ENCODE measurements at regions not wholly inside any gene's neighbourhood (a gene's known extent, or its start where the extent isn't known, plus 50 kb on each side); places are given as distances from the start of the nearest gene placed in this dataset.

DNA sequence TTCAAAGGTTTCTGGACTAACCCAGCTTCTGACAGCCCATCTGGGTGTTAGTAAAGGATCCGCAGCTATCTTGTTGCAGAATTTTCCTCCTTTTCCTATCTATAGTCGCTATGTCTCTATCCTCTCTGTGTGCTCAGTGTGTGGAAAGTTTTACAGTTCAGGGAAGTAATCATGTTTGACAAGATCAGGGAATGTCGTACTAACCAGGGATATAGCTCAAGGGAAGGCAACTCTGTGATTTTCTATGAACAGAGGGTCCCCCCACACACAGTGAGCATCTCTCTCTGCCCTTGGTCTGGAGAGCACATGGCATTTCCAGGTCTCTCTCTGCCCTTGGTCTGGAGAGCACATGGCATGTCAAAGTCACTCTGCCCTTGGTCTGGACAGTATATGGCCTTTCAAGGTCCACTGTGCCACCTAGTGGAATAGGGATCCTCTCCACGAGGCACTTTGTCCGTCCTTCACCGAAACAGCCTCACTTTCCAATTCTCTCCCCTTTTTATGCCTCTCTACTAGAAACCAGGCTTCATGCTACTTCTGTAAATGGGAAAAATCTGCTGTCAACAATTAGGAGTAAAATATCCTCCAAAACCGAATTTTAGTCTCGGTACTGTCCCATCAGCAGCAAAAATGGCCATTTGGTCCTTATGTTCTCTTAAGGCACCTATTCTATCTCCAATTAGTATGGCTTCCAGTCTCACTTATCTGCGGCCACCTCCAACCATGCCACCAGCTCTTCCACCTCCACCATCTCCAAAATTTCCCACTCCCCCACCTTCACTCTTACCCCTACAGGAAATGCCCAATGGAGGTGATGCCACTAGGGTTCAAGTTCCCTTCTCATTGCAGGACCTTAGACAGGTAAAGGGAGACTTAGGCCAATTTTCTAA is 88.7 kb downstream of the IGLL5 start:
- H3K36me3 Mint-ChIP-seq, result peaks cover 9% of the 10 kb centered on the region
- H3K27ac ChIP-seq (ENCODE audit: low read length), result no peak overlapping the region
- DNase-seq, result no peak

DNA sequence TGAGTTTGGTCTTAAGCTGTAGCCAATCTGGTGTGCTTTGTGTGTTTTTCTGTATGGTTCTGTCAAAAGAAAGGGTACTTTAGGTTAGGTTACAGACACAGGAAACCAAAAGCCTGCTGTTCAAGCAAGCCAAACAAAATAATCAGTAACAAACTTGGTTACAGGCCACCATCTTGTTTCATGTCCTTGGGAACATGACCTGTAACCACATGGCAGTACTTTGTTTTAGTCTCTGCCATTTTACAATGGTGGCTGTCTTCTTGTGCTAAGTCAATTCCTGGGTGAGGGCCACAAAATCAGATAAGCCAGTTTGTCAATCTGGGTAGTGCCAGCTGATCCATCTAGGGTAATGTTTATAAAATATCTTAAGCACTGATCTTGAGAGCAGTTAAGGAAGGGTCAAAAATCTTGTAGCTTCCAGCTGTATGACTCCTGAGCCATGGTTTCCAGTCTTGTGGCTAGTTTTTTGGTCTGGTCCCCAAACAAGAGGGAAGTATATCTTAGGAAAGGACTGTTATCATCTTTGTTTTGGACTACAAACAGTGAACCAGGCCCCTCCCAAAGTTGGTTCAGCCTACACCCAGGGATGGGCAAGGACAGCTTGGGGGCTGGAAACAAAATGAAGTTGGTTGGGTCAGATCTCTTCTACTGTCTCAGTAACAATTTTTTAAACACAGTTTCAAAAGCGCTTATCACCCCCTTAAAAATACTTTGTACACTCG is 90.0 kb downstream of the IGLL5 start:
- Mint-ChIP-seq H3K4me3 (no peak overlapping the region), H3K27me3 (ENCODE audit: low read depth in 2 of 2) (peaks cover 8 to 25% of the 10 kb centered on the region in 2 donors), H3K36me3 (peaks cover 9% of the 10 kb centered on the region), H3K27ac (no peak overlapping the region), H3K4me1 (no peaks in the 10 kb centered on the region), H3K9me3 (no peaks in the 10 kb centered on the region)
- H3K4me3 ChIP-seq (ENCODE audit: low read length), result no peak overlapping the region
- H3K27ac ChIP-seq (ENCODE audit: low read length), result no peak overlapping the region
- WGBS (ENCODE audit: insufficient coverage), result no CpG with 5 or more reads among the region's 2 CpGs
- no peaks in the 10 kb centered on the region for H3K27me3 ChIP-seq (ENCODE audit: control insufficient read depth, insufficient read depth, low read length)
- TF ChIP-seq, protein P1, sequence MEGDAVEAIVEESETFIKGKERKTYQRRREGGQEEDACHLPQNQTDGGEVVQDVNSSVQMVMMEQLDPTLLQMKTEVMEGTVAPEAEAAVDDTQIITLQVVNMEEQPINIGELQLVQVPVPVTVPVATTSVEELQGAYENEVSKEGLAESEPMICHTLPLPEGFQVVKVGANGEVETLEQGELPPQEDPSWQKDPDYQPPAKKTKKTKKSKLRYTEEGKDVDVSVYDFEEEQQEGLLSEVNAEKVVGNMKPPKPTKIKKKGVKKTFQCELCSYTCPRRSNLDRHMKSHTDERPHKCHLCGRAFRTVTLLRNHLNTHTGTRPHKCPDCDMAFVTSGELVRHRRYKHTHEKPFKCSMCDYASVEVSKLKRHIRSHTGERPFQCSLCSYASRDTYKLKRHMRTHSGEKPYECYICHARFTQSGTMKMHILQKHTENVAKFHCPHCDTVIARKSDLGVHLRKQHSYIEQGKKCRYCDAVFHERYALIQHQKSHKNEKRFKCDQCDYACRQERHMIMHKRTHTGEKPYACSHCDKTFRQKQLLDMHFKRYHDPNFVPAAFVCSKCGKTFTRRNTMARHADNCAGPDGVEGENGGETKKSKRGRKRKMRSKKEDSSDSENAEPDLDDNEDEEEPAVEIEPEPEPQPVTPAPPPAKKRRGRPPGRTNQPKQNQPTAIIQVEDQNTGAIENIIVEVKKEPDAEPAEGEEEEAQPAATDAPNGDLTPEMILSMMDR (IDR thresholded peaks at IDR 0.05), result no peak
- no peak for DNase-seq
- intact Hi-C loops (cut with micrococcal nuclease), result no loop called here
- no peaks in the 10 kb centered on the region for H3K9me3 ChIP-seq (ENCODE audit: control insufficient read depth, insufficient read depth, low read length)
- ATAC-seq, result no peak
- no peaks in the 10 kb centered on the region for H3K4me1 ChIP-seq (ENCODE audit: control insufficient read depth, insufficient read depth, low read length)
- no peaks in the 10 kb centered on the region for H3K36me3 ChIP-seq (ENCODE audit: control insufficient read depth, insufficient read depth, low read length)

More for the DNA sequence above, 88.7 kb downstream of the IGLL5 start:
- Mint-ChIP-seq H3K27ac (no peak overlapping the region), H3K4me3 (no peak overlapping the region), H3K27me3 (ENCODE audit: low read depth in 2 of 2) (peaks cover 12 to 30% of the 10 kb centered on the region in 2 donors), H3K9me3 (no peaks in the 10 kb centered on the region), H3K4me1 (no peaks in the 10 kb centered on the region)
- WGBS (ENCODE audit: insufficient coverage), result 83% methylated on average over 8 of the region's 9 CpGs
- intact Hi-C loops (cut with micrococcal nuclease), result no loop called here
- no peak for ATAC-seq
- no peaks in the 10 kb centered on the region for H3K9me3 ChIP-seq (ENCODE audit: control insufficient read depth, insufficient read depth, low read length)
- TF ChIP-seq, protein P1 (IDR thresholded peaks at IDR 0.05), result no peak
- H3K27me3 ChIP-seq (ENCODE audit: control insufficient read depth, insufficient read depth, low read length), result no peaks in the 10 kb centered on the region
- no peaks in the 10 kb centered on the region for H3K4me1 ChIP-seq (ENCODE audit: control insufficient read depth, insufficient read depth, low read length)
- H3K36me3 ChIP-seq (ENCODE audit: control insufficient read depth, insufficient read depth, low read length), result no peaks in the 10 kb centered on the region
- no peak overlapping the region for H3K4me3 ChIP-seq (ENCODE audit: low read length)

DNA sequence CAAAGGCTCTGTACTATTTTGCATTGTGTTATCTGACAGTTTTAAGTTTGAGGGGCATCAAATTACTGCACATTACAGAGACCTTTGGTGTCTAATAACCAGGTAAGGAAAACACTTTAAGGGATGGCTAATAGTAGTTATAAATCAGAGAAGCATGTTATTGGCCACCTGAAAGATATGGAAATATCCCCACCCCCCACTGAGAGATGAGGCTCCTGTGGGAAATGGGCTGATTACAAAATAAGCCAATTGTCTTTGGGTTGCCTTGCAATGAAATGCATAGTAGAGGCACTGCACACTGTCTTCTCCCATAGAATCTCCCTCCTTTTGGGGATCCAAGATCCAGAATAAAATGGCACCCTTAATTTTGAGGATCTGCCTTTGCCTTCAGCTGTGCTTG is 91.0 kb downstream of the IGLL5 start:
- H3K27me3 ChIP-seq (ENCODE audit: control insufficient read depth, insufficient read depth, low read length), result no peaks in the 10 kb centered on the region
- ATAC-seq, result no peak
- no peaks in the 10 kb centered on the region for H3K9me3 Mint-ChIP-seq

More for the DNA sequence above, 91.0 kb downstream of the IGLL5 start:
- intact Hi-C loops (cut with micrococcal nuclease), result no loop called here
- Histone ChIP-seq H3K4me3 (ENCODE audit: low read length) (no peak overlapping the region), H3K9me3 (ENCODE audit: control insufficient read depth, insufficient read depth, low read length) (no peaks in the 10 kb centered on the region), H3K27ac (ENCODE audit: low read length) (no peak overlapping the region), H3K4me1 (ENCODE audit: control insufficient read depth, insufficient read depth, low read length) (no peaks in the 10 kb centered on the region), H3K36me3 (ENCODE audit: control insufficient read depth, insufficient read depth, low read length) (no peaks in the 10 kb centered on the region)
- TF ChIP-seq, protein P1 (IDR thresholded peaks at IDR 0.05), result no peak
- H3K27ac Mint-ChIP-seq, result no peak overlapping the region
- no peak overlapping the region for H3K4me3 Mint-ChIP-seq
- DNase-seq, result no peak
- peaks cover 9% of the 10 kb centered on the region for H3K36me3 Mint-ChIP-seq
- H3K4me1 Mint-ChIP-seq, result no peaks in the 10 kb centered on the region
- peaks cover 8 to 25% of the 10 kb centered on the region in 2 donors for H3K27me3 Mint-ChIP-seq (ENCODE audit: low read depth in 2 of 2)

Data from natural killer cell (primary cell).